Right lobe of liver (tissue), 4 donors: ENCODE measurements at regions not wholly inside any gene's neighbourhood (a gene's known extent, or its start where the extent isn't known, plus 50 kb on each side); places are given as distances from the start of the nearest gene placed in this dataset.

Experiments used
- POLR2A ChIP-seq: fragments of 450-650 bp; IDR thresholded peaks from one replicate; pipeline ENCODE4 v1.6.1; 2017; ENCODE audit warnings: antibody characterized with exemption, mild to moderate bottlenecking
- TF ChIP-seq, protein P1 (sequence below), 4 donors: fragments of 200-600 bp in 3 of 4; fragments of 450-650 bp in 1 of 4; IDR thresholded peaks; one replicate each; pipeline versions ENCODE4 v1.5.1 to v1.8.0; 2016 to 2022; ENCODE audit warnings: antibody characterized with exemption in 4 of 4, mild to moderate bottlenecking in 2 of 4
- donor health status: DM: no; HTN: no; CAD: no.
- donor health status: DM: no; HTN: no; CAD: no.
- donor health status: DM: no; HTN: yes; CAD: no.

DNA sequence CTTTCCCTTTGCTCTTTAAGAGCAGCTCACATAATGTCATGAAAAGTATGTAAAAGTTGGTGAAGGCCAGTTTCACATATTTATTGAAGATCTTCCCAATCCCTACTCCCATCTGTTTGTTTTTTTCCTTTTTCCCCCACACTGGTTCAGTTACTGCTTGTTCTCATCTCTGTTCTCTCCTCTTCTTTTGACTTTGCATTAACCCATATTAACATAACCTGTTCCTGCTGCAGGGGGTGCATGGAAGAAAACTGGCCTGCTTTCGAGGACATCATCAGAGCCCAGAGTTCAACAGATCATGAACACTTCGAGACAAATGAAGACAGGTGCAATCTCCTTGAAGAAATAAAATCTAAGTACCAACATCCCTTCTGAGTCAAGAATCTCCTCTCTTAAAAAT is 93.3 kb upstream of the FAM3C start:
- TF ChIP-seq, protein P1, sequence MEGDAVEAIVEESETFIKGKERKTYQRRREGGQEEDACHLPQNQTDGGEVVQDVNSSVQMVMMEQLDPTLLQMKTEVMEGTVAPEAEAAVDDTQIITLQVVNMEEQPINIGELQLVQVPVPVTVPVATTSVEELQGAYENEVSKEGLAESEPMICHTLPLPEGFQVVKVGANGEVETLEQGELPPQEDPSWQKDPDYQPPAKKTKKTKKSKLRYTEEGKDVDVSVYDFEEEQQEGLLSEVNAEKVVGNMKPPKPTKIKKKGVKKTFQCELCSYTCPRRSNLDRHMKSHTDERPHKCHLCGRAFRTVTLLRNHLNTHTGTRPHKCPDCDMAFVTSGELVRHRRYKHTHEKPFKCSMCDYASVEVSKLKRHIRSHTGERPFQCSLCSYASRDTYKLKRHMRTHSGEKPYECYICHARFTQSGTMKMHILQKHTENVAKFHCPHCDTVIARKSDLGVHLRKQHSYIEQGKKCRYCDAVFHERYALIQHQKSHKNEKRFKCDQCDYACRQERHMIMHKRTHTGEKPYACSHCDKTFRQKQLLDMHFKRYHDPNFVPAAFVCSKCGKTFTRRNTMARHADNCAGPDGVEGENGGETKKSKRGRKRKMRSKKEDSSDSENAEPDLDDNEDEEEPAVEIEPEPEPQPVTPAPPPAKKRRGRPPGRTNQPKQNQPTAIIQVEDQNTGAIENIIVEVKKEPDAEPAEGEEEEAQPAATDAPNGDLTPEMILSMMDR (IDR thresholded peaks at IDR 0.05): no peak
- TF ChIP-seq POLR2A: no peak
